Ovary (tissue), 1 donor: ENCODE measurements at regions not wholly inside any gene's neighbourhood (a gene's known extent, or its start where the extent isn't known, plus 50 kb on each side); places are given as distances from the start of the nearest gene placed in this dataset.

Source experiments
- EP300 ChIP-seq: sonication (generic); formaldehyde crosslinking; IDR thresholded peaks from one replicate; pipeline ENCODE4 v1.6.1; 2017; ENCODE audit warnings: antibody characterized with exemption
- POLR2A ChIP-seq: fragments of 450-650 bp; IDR thresholded peaks from one replicate; pipeline ENCODE4 v1.6.1; 2017; ENCODE audit warnings: antibody characterized with exemption, mild to moderate bottlenecking, moderate library complexity

GRCh38 chr1:212188599-212189351 lies 96.4 kb upstream of the PPP2R5A start:
- TF ChIP-seq EP300: no peak
- no peak for TF ChIP-seq POLR2A
